ENCODE measurements at regions not wholly inside any gene's neighbourhood (a gene's known extent, or its start where the extent isn't known, plus 50 kb on each side); places are given as distances from the start of the nearest gene placed in this dataset.

DNA sequence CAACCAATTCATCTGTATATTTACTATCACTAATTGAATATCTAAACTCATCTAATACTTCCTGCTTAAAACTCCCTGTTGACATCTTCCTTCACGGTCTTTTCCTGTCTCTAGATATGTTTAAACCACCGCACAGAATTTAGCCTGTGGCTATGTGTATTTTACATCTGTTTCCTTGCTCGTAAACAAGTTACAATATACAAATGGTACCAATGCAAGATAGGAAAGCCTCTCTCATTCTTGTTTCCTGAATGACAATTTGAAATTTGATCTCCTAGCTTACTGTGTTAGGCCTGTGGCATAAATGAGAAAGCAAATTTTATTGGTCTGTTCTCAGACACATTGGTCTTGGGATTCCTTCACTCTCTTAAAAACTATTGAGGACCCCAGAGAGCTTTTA is 89.7 kb upstream of the PCDH7 start:
- H3K36me3 ChIP-seq (ENCODE audit: control insufficient read depth in 2 of 4, insufficient read depth in 4 of 4, low read length in 3 of 4) = no peaks in the 10 kb centered on the region
- no peaks in the 10 kb centered on the region for H3K27me3 ChIP-seq (replicated peaks in 1 of 4; ENCODE audit: control insufficient read depth in 3 of 4, extremely low read depth in 1 of 4, insufficient read depth in 3 of 4, low read length in 3 of 4)
- H4K8ac ChIP-seq (ENCODE audit: extremely low read depth, insufficient read depth, low read length) = no peak overlapping the region
- H3K79me2 ChIP-seq (ENCODE audit: control insufficient read depth in 1 of 2, insufficient read depth in 2 of 2, low read length in 2 of 2) = no peaks in the 10 kb centered on the region
- H2BK120ac ChIP-seq (replicated peaks; ENCODE audit: low read depth, low read length) = no peak overlapping the region
- H3K9ac ChIP-seq (replicated peaks in 1 of 4; ENCODE audit: extremely low read depth in 1 of 4, low read depth in 3 of 4, low read length in 3 of 4) = no peak overlapping the region
- WGBS, 2 experiments (ENCODE audit: extremely low coverage in 1 of 2, insufficient coverage in 1 of 2, insufficient read length in 1 of 2, insufficient replicate concordance in 2 of 2, low coverage in 1 of 2, low lambda C conversion rate in 2 of 2, missing lambda C conversion rate in 1 of 2) = 94% methylated on average over 3 of the region's 3 CpGs; no CpG with 5 or more reads in 1 of the 2 experiments
- no peak overlapping the region for H2BK5ac ChIP-seq (ENCODE audit: low read depth, low read length)
- no peaks in the 10 kb centered on the region for H3K79me1 ChIP-seq (ENCODE audit: low read depth, low read length)
- H2BK20ac ChIP-seq (ENCODE audit: low read length) = no peak overlapping the region
- H3K23ac ChIP-seq (ENCODE audit: insufficient read length) = no peak overlapping the region
- DNase-seq (ENCODE audit: low read depth in 1 of 2, low spot score in 2 of 2) (no peak), FAIRE-seq (no peak)
- H3K4me1 ChIP-seq (replicated peaks in 1 of 4; ENCODE audit: control insufficient read depth in 3 of 4, insufficient read depth in 4 of 4, low read length in 3 of 4) = no peaks in the 10 kb centered on the region
- no peaks in the 10 kb centered on the region for H4K20me1 ChIP-seq (replicated peaks in 1 of 2; ENCODE audit: control insufficient read depth in 1 of 2, insufficient read depth in 2 of 2, low read length in 2 of 2)
- no peaks in the 10 kb centered on the region for H3K23me2 ChIP-seq (ENCODE audit: low read depth, low read length)
- H2BK12ac ChIP-seq (ENCODE audit: low read depth, low read length) = no peak overlapping the region
- H3K9me3 ChIP-seq (ENCODE audit: insufficient read depth in 2 of 2, low read depth in 1 of 2, low read length in 1 of 2) = no peaks in the 10 kb centered on the region
- no peak overlapping the region for H3K4me2 ChIP-seq (ENCODE audit: insufficient read depth in 1 of 2, low read depth in 2 of 2, low read length in 2 of 2)
- H4K5ac ChIP-seq (ENCODE audit: insufficient read length, low read depth, low read length) = no peak overlapping the region
- no peak overlapping the region for H3K4me3 ChIP-seq (ENCODE audit: extremely low read depth in 1 of 4, insufficient read depth in 2 of 4, low read depth in 3 of 4, low read length in 4 of 4)
- no peak overlapping the region for H3K18ac ChIP-seq (ENCODE audit: extremely low read depth, low read length)
- no peak overlapping the region for H4K91ac ChIP-seq (replicated peaks; ENCODE audit: insufficient read length, low read length)
- no peak overlapping the region for H2AFZ ChIP-seq (ENCODE audit: low read length)
- no peak overlapping the region for H3K56ac ChIP-seq (replicated peaks; ENCODE audit: insufficient read length, low read depth, low read length)
- no peak overlapping the region for H3K14ac ChIP-seq (ENCODE audit: insufficient read length)
- H2BK15ac ChIP-seq (ENCODE audit: low read length) = no peak overlapping the region
- ChIA-PET POLR2A (ENCODE audit: partially characterized antibody) (no interaction called here), CTCF (ENCODE audit: partially characterized antibody) (no interaction called here)
- H3K4ac ChIP-seq (replicated peaks; ENCODE audit: insufficient read length, low read depth, low read length) = no peak overlapping the region
- no peak overlapping the region for H2AK5ac ChIP-seq (ENCODE audit: low read depth, low read length)
- H3K27ac ChIP-seq (ENCODE audit: low read depth, low read length) = no peak overlapping the region
- TF ChIP-seq RFX5 (IDR thresholded peaks at IDR 0.05; ENCODE audit: borderline replicate concordance, low read depth, low read length) = no peak
- TF ChIP-seq JUN (IDR thresholded peaks at IDR 0.05; ENCODE audit: low read depth, low read length) = no peak
- no peak for TF ChIP-seq CTCF (IDR thresholded peaks at IDR 0.05; ENCODE audit: control extremely low read depth in 1 of 3, insufficient read depth in 1 of 3, low read depth in 1 of 3, low read length in 3 of 3)
- no peak for TF ChIP-seq SIX5 (IDR thresholded peaks at IDR 0.05; ENCODE audit: low read depth, low read length)
- TF ChIP-seq TAF1 (IDR thresholded peaks at IDR 0.05; ENCODE audit: low read depth, low read length) = no peak
- TF ChIP-seq CEBPB (IDR thresholded peaks at IDR 0.05; ENCODE audit: low read depth, low read length) = no peak
- TF ChIP-seq, protein P1, sequence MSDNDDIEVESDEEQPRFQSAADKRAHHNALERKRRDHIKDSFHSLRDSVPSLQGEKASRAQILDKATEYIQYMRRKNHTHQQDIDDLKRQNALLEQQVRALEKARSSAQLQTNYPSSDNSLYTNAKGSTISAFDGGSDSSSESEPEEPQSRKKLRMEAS (IDR thresholded peaks at IDR 0.05) = no peak
- TF ChIP-seq POLR2A (IDR thresholded peaks at IDR 0.05; ENCODE audit: control extremely low read depth in 1 of 2, low read depth in 2 of 2, low read length in 2 of 2) = no peak
- TF ChIP-seq NANOG (IDR thresholded peaks at IDR 0.05; ENCODE audit: insufficient read depth, low read depth, low read length, poor library complexity, severe bottlenecking) = no peak
- TF ChIP-seq, protein P2, sequence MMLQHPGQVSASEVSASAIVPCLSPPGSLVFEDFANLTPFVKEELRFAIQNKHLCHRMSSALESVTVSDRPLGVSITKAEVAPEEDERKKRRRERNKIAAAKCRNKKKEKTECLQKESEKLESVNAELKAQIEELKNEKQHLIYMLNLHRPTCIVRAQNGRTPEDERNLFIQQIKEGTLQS (IDR thresholded peaks at IDR 0.05; ENCODE audit: insufficient read depth, low read depth, low read length) = no peak
- TF ChIP-seq KDM4A (IDR thresholded peaks at IDR 0.05; ENCODE audit: low read depth, low read length, severe bottlenecking) = no peak
- no peak for TF ChIP-seq EZH2 (IDR thresholded peaks at IDR 0.05; ENCODE audit: low read depth, low read length, severe bottlenecking)
- TF ChIP-seq TBP (IDR thresholded peaks at IDR 0.05; ENCODE audit: low read depth, low read length) = no peak
